Endothelial cell of umbilical vein (primary cell): ENCODE measurements at regions not wholly inside any gene's neighbourhood (a gene's known extent, or its start where the extent isn't known, plus 50 kb on each side); places are given as distances from the start of the nearest gene placed in this dataset.

Experiments used
- BruUV-seq: library from RNA; stranded (reverse); fragments of 400-500 nt; replicated peaks from 2 replicates; lab custom pipeline; 2021; lab: Mats Ljungman, UMichigan
- CTCF ChIA-PET: fragments of 300-600, 350-600 bp; sonication (Branson Sonifier 250); formaldehyde crosslinking; loops from one replicate; lab custom pipeline; 2021; ENCODE audit warnings: antibody characterized with exemption, inconsistent platforms; lab: Charles Lee
- POLR2A ChIA-PET: fragments of 300-600, 350-600 bp; sonication (Branson Sonifier 250); formaldehyde crosslinking; loops from one replicate; lab custom pipeline; 2021; ENCODE audit warnings: antibody characterized with exemption, inconsistent platforms; lab: Charles Lee
- DNase-seq: peaks from one replicate; pipeline ENCODE4 v3.0.0-alpha.2; 2011; ENCODE audit warnings: low read depth, low spot score
- FAIRE-seq: peaks from 2 replicates; lab custom pipeline; 2011; peaks lifted over from hg19 to GRCh38; lab: Jason Lieb, UNC
- H2AFZ ChIP-seq: 2 replicates; pipeline ENCODE4 v1.6.0; 2012; ENCODE audit warnings: low read depth, low read length, control low read depth, inconsistent platforms
- H3K27ac ChIP-seq: 2 replicates; pipeline ENCODE4 v1.5.1; 2011; ENCODE audit warnings: low read depth, mild to moderate bottlenecking, control low read depth, low read length, moderate library complexity; ENCODE audit not compliant: insufficient read depth
- H3K27me3 ChIP-seq, 2 experiments: 2 replicates each; pipeline versions ENCODE4 v1.6.0 to v1.6.1; 2011; ENCODE audit warnings: low read length in 2 of 2, mixed read lengths in 1 of 2; ENCODE audit not compliant: control insufficient read depth in 2 of 2, insufficient read depth in 2 of 2
- H3K36me3 ChIP-seq, 2 experiments: 2 replicates in 1 of 2; 3 replicates in 1 of 2; pipeline ENCODE4 v1.5.1; 2011; ENCODE audit warnings: low read length in 2 of 2, mild to moderate bottlenecking in 1 of 2, moderate library complexity in 1 of 2; ENCODE audit not compliant: control insufficient read depth in 2 of 2, insufficient read depth in 2 of 2; ENCODE audit errors: extremely low read depth in 1 of 2
- H3K4me1 ChIP-seq: 3 replicates; pipeline ENCODE4 v1.5.1; 2011; ENCODE audit warnings: mild to moderate bottlenecking, low read length; ENCODE audit not compliant: control insufficient read depth, insufficient read depth; ENCODE audit errors: extremely low read depth
- H3K4me2 ChIP-seq: 2 replicates; pipeline ENCODE4 v1.6.1; 2011; ENCODE audit warnings: low read length, control low read depth, mixed read lengths; ENCODE audit not compliant: insufficient read depth
- H3K4me3 ChIP-seq, 3 experiments: fragments of 200-600 bp in 1 of 3; sonication (generic), shearing (Covaris generic) in 1 of 3; replicated peaks in 1 of 3; 2 replicates each; pipeline ENCODE4 v1.5.1; 2011 to 2016; ENCODE audit warnings: control low read depth in 3 of 3, low read length in 3 of 3, mild to moderate bottlenecking in 2 of 3, inconsistent platforms in 1 of 3, low read depth in 1 of 3, moderate library complexity in 1 of 3; ENCODE audit not compliant: insufficient read depth in 1 of 3
- H3K79me2 ChIP-seq: 2 replicates; pipeline ENCODE4 v1.6.0; 2012; ENCODE audit warnings: low read length, inconsistent platforms; ENCODE audit not compliant: control insufficient read depth, insufficient read depth
- H3K9ac ChIP-seq: replicated peaks from 2 replicates; pipeline ENCODE3; 2011; ENCODE audit warnings: low read length, control low read depth; ENCODE audit not compliant: insufficient read depth; ENCODE audit errors: extremely low read depth
- H3K9me1 ChIP-seq: replicated peaks from 3 replicates; pipeline ENCODE4 v1.6.0; 2011; ENCODE audit warnings: mild to moderate bottlenecking, low read length; ENCODE audit not compliant: control insufficient read depth, insufficient read depth; ENCODE audit errors: extremely low read depth
- H3K9me3 ChIP-seq: replicated peaks from 2 replicates; pipeline ENCODE4 v1.5.1; 2012; ENCODE audit warnings: low read length, inconsistent platforms; ENCODE audit not compliant: control insufficient read depth, insufficient read depth
- H4K20me1 ChIP-seq: replicated peaks from 2 replicates; pipeline ENCODE3; 2011; ENCODE audit warnings: mild to moderate bottlenecking, low read length; ENCODE audit not compliant: control insufficient read depth, insufficient read depth; ENCODE audit errors: extremely low read depth
- CTCF ChIP-seq, 2 donors: IDR thresholded peaks; 1 replicate in 1 of 2; 2 replicates in 1 of 2; pipeline ENCODE4 v1.5.1; 2011; ENCODE audit warnings: low read length in 2 of 2, mild to moderate bottlenecking in 2 of 2, moderate library complexity in 2 of 2, control low read depth in 1 of 2, inconsistent platforms in 1 of 2, low read depth in 1 of 2; ENCODE audit not compliant: insufficient read depth in 1 of 2; ENCODE audit errors: extremely low read depth in 1 of 2
- EZH2 ChIP-seq: IDR thresholded peaks from 2 replicates; pipeline ENCODE4 v1.6.1; 2012; ENCODE audit warnings: borderline replicate concordance, low read depth, mild to moderate bottlenecking, moderate library complexity, low read length, inconsistent platforms; ENCODE audit not compliant: severe bottlenecking
- FOS ChIP-seq: IDR thresholded peaks from 2 replicates; pipeline ENCODE4 v1.6.1; 2011; ENCODE audit warnings: mild to moderate bottlenecking, low read length, moderate library complexity, borderline replicate concordance; ENCODE audit not compliant: insufficient read depth
- GATA2 ChIP-seq: IDR thresholded peaks from 2 replicates; pipeline ENCODE4 v1.7.0; 2011; ENCODE audit warnings: low read depth, mild to moderate bottlenecking, moderate library complexity, mixed read lengths, low read length; ENCODE audit not compliant: insufficient read length, insufficient read depth
- JUN ChIP-seq: IDR thresholded peaks from 2 replicates; pipeline ENCODE4 v1.6.1; 2011; ENCODE audit warnings: borderline replicate concordance, low read depth; ENCODE audit not compliant: insufficient read length, insufficient read depth
- MAX ChIP-seq: IDR thresholded peaks from 2 replicates; pipeline ENCODE4 v1.6.1; 2011; ENCODE audit not compliant: insufficient read depth, insufficient read length
- MYC ChIP-seq: IDR thresholded peaks from one replicate; pipeline ENCODE4 v1.6.1; 2011; ENCODE audit warnings: mild to moderate bottlenecking, low read depth, low read length
- POLR2A ChIP-seq: IDR thresholded peaks from 2 replicates; pipeline ENCODE4 v1.6.1; 2012; ENCODE audit warnings: low read depth, mild to moderate bottlenecking, control low read depth, low read length
- POLR2AphosphoS5 ChIP-seq: IDR thresholded peaks from 2 replicates; pipeline ENCODE4 v1.6.1; 2012; ENCODE audit warnings: low read depth, mild to moderate bottlenecking, control low read depth, low read length, moderate library complexity; ENCODE audit not compliant: insufficient read depth
- dilution Hi-C: fragments of 300-500 bp; cut with MboI; formaldehyde crosslinking; loops from one replicate; pipeline ENCODE4 v1.15.0; 2019; ENCODE audit warnings: low sequenced_read_pairs; ENCODE audit not compliant: extremely low pct_ligation_motif_present
- intact Hi-C: fragments of 100-400 bp; cut with micrococcal nuclease; formaldehyde crosslinking; loops from one replicate; pipeline ENCODE4 v1.10.0; 2022

DNA sequence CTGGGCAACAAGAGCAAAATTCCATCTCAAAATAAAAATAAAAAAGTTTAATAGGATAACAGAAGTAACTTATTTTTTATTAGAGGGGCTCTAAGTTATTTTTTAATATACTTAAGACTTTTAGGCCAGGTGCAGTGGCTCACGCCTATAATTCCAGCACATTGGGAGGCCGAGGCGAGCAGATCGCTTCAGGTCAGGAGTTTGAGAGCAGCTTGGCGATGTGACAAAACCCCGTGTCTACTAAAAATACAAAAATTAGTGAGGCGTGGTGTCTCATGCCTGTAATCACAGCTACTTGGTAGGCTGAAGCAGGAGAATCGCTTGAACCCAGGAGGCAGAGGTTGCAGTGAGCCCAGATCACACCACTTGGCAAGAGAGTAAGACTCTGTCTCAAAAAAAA is 180.5 kb upstream of the NR5A2 start:
- H3K4me1 ChIP-seq = peaks cover 7% of the 10 kb centered on the region
- FAIRE-seq (no peak), DNase-seq (no peak)
- no peak overlapping the region for H3K4me2 ChIP-seq
- H3K9me1 ChIP-seq = no peaks in the 10 kb centered on the region
- H3K27me3 ChIP-seq = no peaks in the 10 kb centered on the region
- CTCF ChIA-PET = no interaction called here
- no peaks in the 10 kb centered on the region for H3K9me3 ChIP-seq
- no peak overlapping the region for H3K27ac ChIP-seq
- no peak overlapping the region for H3K4me3 ChIP-seq
- TF ChIP-seq EZH2 (no peak), MYC (no peak), CTCF (IDR thresholded peaks at IDR 0.05; ENCODE audit: extremely low read depth in 1 of 2, insufficient read depth in 1 of 2, low read depth in 1 of 2, low read length in 2 of 2) (no peak), POLR2A (no peak)
- dilution Hi-C loops (no loop called here), intact Hi-C loops (no loop called here)
- H3K79me2 ChIP-seq = no peaks in the 10 kb centered on the region
- no peaks in the 10 kb centered on the region for H4K20me1 ChIP-seq
- no TSS peak for BruUV-seq
- POLR2A ChIA-PET = no interaction called here
- no peaks in the 10 kb centered on the region for H3K36me3 ChIP-seq
- no peak overlapping the region for H2AFZ ChIP-seq
- no peak overlapping the region for H3K9ac ChIP-seq

DNA sequence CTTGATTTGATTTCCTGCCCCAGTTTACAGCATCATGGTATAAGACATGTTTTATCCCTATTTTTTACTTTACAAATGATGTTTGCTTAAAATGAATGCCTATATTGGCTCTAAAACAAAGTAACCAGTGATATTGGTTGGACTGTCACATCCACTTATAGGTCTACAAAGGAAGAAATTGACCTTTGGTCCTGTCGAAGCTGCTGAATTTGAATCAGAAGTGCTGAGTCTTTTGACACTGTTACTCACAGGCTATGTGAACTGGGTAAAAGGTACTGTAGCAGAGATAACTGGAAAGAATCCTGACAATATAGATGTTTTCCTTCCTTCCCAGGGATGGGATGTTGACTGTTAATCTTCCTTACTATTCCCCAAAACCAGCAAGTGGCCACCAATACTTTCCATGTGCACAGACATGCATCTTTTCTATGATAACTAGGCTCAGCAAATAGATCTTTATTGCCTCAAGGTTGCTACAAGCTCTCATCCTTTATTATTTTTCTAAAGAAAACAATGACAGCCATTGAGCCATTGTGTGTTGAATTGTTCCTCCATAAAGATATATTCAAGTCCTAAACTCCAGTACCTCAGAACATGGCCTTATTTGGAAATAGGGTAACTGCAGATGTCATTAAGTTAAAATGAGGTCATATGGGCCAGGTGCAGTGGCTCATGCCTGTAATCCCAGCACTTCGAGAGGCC is 175.9 kb upstream of the NR5A2 start:
- Histone ChIP-seq H4K20me1 (no peaks in the 10 kb centered on the region), H3K9me3 (no peaks in the 10 kb centered on the region), H3K4me1 (peaks cover 14% of the 10 kb centered on the region), H3K9ac (no peak overlapping the region), H3K27ac (no peak overlapping the region), H3K36me3 (no peaks in the 10 kb centered on the region), H3K9me1 (no peaks in the 10 kb centered on the region), H2AFZ (no peak overlapping the region), H3K79me2 (no peaks in the 10 kb centered on the region), H3K4me2 (no peak overlapping the region), H3K4me3 (no peak overlapping the region), H3K27me3 (no peaks in the 10 kb centered on the region)
- dilution Hi-C loops (no loop called here), intact Hi-C loops (loop anchor here (10.0 kb wide), 2 partner anchors 577 to 633 kb away; no protein-coding TSS in a partner anchor)
- no peak for DNase-seq
- ChIA-PET CTCF (no interaction called here), POLR2A (no interaction called here)
- TF ChIP-seq EZH2 (no peak), MYC (no peak), CTCF (IDR thresholded peaks at IDR 0.05; ENCODE audit: extremely low read depth in 1 of 2, insufficient read depth in 1 of 2, low read depth in 1 of 2, low read length in 2 of 2) (no peak), MAX (no peak), JUN (no peak), GATA2 (no peak), FOS (no peak), POLR2AphosphoS5 (no peak), POLR2A (no peak)
- no TSS peak for BruUV-seq
- no peak for FAIRE-seq
